Loucy (cell line): ENCODE measurements at regions not wholly inside any gene's neighbourhood (a gene's known extent, or its start where the extent isn't known, plus 50 kb on each side); places are given as distances from the start of the nearest gene placed in this dataset.
"Not testable (repeated sequence)": the region's sequence is repeated elsewhere in the genome, so short reads cannot be mapped to it uniquely, and the experiment has no call there.

ENCODE experiments used
- H2AFZ ChIP-seq: fragments of 200-600 bp; sonication (generic); 2 replicates; pipeline ENCODE4 v1.6.0; 2016; ENCODE audit warnings: antibody characterized with exemption, mild to moderate bottlenecking, low read length, moderate library complexity
- H3F3A ChIP-seq: fragments of 200-600 bp; 2 replicates; pipeline ENCODE4 v1.6.0; 2016; ENCODE audit warnings: antibody characterized with exemption, low read depth, mild to moderate bottlenecking
- H3K27me3 ChIP-seq: fragments of 200-600 bp; sonication (generic); 2 replicates; pipeline ENCODE4 v1.6.1; 2014; ENCODE audit warnings: low read length, mild to moderate bottlenecking; ENCODE audit not compliant: insufficient read depth, poor library complexity, severe bottlenecking
- H3K36me3 ChIP-seq: fragments of 200-600 bp; sonication (generic); 2 replicates; pipeline ENCODE4 v1.6.1; 2016; ENCODE audit warnings: low read length; ENCODE audit not compliant: insufficient read depth
- H3K4me1 ChIP-seq: fragments of 200-600 bp; sonication (generic); 2 replicates; pipeline ENCODE4 v1.5.1; 2014; ENCODE audit warnings: low read length, mild to moderate bottlenecking; ENCODE audit not compliant: insufficient read depth, poor library complexity, severe bottlenecking
- H3K4me2 ChIP-seq: fragments of 200-600 bp; sonication (generic); 2 replicates; pipeline ENCODE4 v1.6.0; 2014; ENCODE audit warnings: antibody characterized with exemption, low read length, low read depth, mild to moderate bottlenecking; ENCODE audit not compliant: poor library complexity, severe bottlenecking
- H3K4me3 ChIP-seq: fragments of 200-600 bp; sonication (generic); 2 replicates; pipeline ENCODE4 v1.5.1; 2014; ENCODE audit warnings: low read length, mild to moderate bottlenecking, mixed read lengths; ENCODE audit not compliant: poor library complexity, severe bottlenecking
- H3K79me2 ChIP-seq: fragments of 200-600 bp; sonication (generic); 2 replicates; pipeline ENCODE4 v1.6.1; 2014; ENCODE audit warnings: low read length; ENCODE audit not compliant: insufficient read depth
- H3K9ac ChIP-seq: fragments of 200-600 bp; sonication (generic); 2 replicates; pipeline ENCODE4 v1.6.0; 2014; ENCODE audit warnings: mild to moderate bottlenecking, low read depth, low read length, moderate library complexity; ENCODE audit not compliant: poor library complexity, severe bottlenecking
- H3K9me2 ChIP-seq: fragments of 200-600 bp; sonication (generic); replicated peaks from 2 replicates; pipeline ENCODE4 v1.6.1; 2016; ENCODE audit warnings: low read depth, low read length, mixed read lengths
- H3K9me3 ChIP-seq: fragments of 200-600 bp; sonication (generic); 2 replicates; pipeline ENCODE4 v1.6.1; 2014; ENCODE audit warnings: mild to moderate bottlenecking, antibody characterized with exemption, low read length, low read depth; ENCODE audit not compliant: insufficient read depth
- H4K20me1 ChIP-seq: fragments of 200-600 bp; sonication (generic); 2 replicates; pipeline ENCODE4 v1.6.0; 2014; ENCODE audit warnings: antibody characterized with exemption, low read length, mild to moderate bottlenecking; ENCODE audit not compliant: insufficient read depth, poor library complexity, severe bottlenecking
- EZH2phosphoT487 ChIP-seq: fragments of 200-600 bp; IDR thresholded peaks from 2 replicates; pipeline ENCODE4 v1.6.1; 2018; ENCODE audit warnings: antibody characterized with exemption, mild to moderate bottlenecking, moderate library complexity, borderline replicate concordance
- TF ChIP-seq, protein P1 (sequence below): fragments of 200-600 bp; sonication (generic); conservative IDR thresholded peaks from 2 replicates; pipeline ENCODE4 v1.5.1; 2014; ENCODE audit warnings: mild to moderate bottlenecking, antibody characterized with exemption, low read length

DNA sequence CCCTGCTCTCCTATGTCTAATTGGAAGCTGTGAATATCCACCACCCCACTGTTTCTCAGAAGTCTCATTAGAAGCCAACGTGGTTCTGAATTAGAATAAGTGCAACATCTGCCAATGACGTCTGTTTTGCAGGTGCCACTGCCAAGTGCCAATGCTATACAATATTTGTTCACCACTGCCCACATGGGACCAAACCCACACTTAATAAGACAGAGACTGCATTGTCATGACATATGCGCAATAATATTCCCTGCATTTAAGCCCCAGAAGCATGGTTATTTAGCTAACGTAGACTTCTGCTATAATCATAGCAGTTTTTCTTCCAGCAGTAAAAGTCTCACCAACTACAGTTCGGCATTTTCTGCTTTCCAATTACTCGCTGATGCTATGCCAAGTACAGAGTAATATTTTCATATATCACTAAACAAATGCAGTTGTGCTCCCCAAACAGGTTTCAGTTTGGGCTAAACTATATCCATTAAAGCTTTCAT lies 262.5 kb upstream of the PCDH18 start:
- Histone ChIP-seq H3K36me3 (no peaks in the 10 kb centered on the region), H3K4me1 (no peaks in the 10 kb centered on the region), H3K4me3 (no peak overlapping the region), H3K9ac (no peak overlapping the region), H3K9me2 (no peaks in the 10 kb centered on the region), H3K27me3 (no peaks in the 10 kb centered on the region), H3K9me3 (no peaks in the 10 kb centered on the region), H3F3A (no peaks in the 10 kb centered on the region), H3K4me2 (no peak overlapping the region), H4K20me1 (no peaks in the 10 kb centered on the region), H2AFZ (no peak overlapping the region), H3K79me2 (no peaks in the 10 kb centered on the region)
- TF ChIP-seq, protein P1, sequence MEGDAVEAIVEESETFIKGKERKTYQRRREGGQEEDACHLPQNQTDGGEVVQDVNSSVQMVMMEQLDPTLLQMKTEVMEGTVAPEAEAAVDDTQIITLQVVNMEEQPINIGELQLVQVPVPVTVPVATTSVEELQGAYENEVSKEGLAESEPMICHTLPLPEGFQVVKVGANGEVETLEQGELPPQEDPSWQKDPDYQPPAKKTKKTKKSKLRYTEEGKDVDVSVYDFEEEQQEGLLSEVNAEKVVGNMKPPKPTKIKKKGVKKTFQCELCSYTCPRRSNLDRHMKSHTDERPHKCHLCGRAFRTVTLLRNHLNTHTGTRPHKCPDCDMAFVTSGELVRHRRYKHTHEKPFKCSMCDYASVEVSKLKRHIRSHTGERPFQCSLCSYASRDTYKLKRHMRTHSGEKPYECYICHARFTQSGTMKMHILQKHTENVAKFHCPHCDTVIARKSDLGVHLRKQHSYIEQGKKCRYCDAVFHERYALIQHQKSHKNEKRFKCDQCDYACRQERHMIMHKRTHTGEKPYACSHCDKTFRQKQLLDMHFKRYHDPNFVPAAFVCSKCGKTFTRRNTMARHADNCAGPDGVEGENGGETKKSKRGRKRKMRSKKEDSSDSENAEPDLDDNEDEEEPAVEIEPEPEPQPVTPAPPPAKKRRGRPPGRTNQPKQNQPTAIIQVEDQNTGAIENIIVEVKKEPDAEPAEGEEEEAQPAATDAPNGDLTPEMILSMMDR = no peak
- TF ChIP-seq EZH2phosphoT487 = no peak

DNA sequence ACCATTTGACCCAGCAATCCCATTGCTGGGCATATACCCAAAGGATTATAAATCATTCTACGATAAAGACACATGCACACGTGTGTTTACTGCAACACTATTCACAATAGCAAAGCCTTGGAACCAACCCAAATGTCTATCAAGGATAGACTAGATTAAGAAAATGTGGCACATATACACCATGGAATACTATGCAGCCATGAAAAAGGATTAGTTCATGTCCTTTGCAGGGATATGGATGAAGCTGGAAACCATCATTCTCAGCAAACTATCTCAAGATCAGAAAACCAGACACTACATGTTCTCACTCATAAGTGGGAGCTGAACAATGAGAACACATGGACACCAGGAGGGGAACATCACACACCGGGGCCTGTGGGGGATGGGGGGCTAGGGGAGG lies 257.0 kb upstream of the PCDH18 start:
- H4K20me1 ChIP-seq, H3K9me3 ChIP-seq, H3F3A ChIP-seq, H3K9ac ChIP-seq, H3K79me2 ChIP-seq, H2AFZ ChIP-seq, H3K4me1 ChIP-seq, H3K4me3 ChIP-seq, H3K9me2 ChIP-seq, H3K4me2 ChIP-seq, H3K27me3 ChIP-seq, H3K36me3 ChIP-seq: not testable (repeated sequence)

DNA sequence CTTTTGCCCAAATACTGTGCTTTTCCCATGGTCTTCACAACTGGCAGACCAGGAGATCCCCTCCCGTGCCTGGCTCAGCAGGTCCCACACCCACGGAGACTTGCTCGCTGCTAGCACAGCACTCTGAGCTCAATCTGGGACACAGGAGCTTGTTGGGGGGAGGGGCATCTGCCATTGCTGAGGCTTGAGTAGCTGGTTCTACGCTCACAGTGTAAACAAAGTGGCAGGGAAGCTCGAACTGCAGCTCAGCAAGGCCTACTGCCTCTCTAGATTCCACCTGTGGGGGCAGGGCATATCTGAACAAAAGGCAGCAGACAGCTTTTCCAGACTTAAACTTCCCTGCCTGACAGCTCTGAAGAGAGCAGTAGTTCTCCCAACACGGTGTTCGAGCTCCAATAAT lies 251.6 kb upstream of the PCDH18 start:
- not testable (repeated sequence) for H3F3A ChIP-seq, H4K20me1 ChIP-seq, H3K4me3 ChIP-seq, H3K79me2 ChIP-seq, H3K4me1 ChIP-seq, H3K9me2 ChIP-seq, H2AFZ ChIP-seq, H3K4me2 ChIP-seq, H3K36me3 ChIP-seq, H3K9me3 ChIP-seq, H3K27me3 ChIP-seq, H3K9ac ChIP-seq

DNA sequence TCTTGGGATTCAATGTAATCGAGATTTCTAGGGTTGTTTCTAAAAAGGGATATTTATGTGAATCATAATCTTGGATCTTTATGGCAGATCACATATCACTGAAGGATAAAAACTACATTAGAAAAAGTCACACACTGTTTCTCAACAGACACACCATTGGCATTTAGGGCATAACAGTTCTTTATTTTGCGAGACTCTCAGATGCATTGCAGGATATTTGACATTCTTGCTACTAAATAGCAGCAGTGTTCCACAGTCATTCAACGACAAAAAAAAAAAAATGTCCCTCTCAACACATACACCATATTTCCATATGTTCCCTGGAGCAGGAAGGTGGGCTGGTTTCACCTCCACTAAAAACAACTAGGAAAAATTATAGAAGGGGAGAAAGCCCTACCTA lies 243.4 kb upstream of the PCDH18 start:
- no peaks in the 10 kb centered on the region for H3K27me3 ChIP-seq
- no peaks in the 10 kb centered on the region for H3F3A ChIP-seq
- no peaks in the 10 kb centered on the region for H3K79me2 ChIP-seq
- H4K20me1 ChIP-seq = no peaks in the 10 kb centered on the region
- H3K4me3 ChIP-seq = no peak overlapping the region
- TF ChIP-seq, protein P1 = no peak
- no peak for TF ChIP-seq EZH2phosphoT487
- no peak overlapping the region for H3K4me2 ChIP-seq
- no peaks in the 10 kb centered on the region for H3K4me1 ChIP-seq
- H3K9me3 ChIP-seq = no peaks in the 10 kb centered on the region
- H3K9me2 ChIP-seq = no peaks in the 10 kb centered on the region
- H3K36me3 ChIP-seq = no peaks in the 10 kb centered on the region
- H3K9ac ChIP-seq = no peak overlapping the region
- no peak overlapping the region for H2AFZ ChIP-seq
